ENCODE measurements at regions not wholly inside any gene's neighbourhood (a gene's known extent, or its start where the extent isn't known, plus 50 kb on each side); places are given as distances from the start of the nearest gene placed in this dataset.
"Not testable (repeated sequence)": the region's sequence is repeated elsewhere in the genome, so short reads cannot be mapped to it uniquely, and the experiment has no call there.

GRCh38 chr15:24304747-24305146 lies 370.8 kb upstream of the NPAP1 start:
- intact Hi-C loops (cut with micrococcal nuclease); H3K27me3 Mint-ChIP-seq (ENCODE audit: insufficient read depth, unreplicated experiment); DNase-seq (ENCODE audit: unreplicated experiment); H3K4me1 Mint-ChIP-seq (ENCODE audit: insufficient read depth, unreplicated experiment); CTCF ChIA-PET; POLR2A ChIA-PET; H3K9me3 Mint-ChIP-seq (ENCODE audit: unreplicated experiment); H3K27ac Mint-ChIP-seq (ENCODE audit: low read depth, unreplicated experiment); BruUV-seq (replicated peaks); H3K36me3 Mint-ChIP-seq (ENCODE audit: insufficient read depth, unreplicated experiment); H3K4me3 Mint-ChIP-seq (ENCODE audit: unreplicated experiment): not testable (repeated sequence)

- intact Hi-C loops (cut with micrococcal nuclease); DNase-seq (ENCODE audit: unreplicated experiment); H3K27me3 Mint-ChIP-seq (ENCODE audit: insufficient read depth, unreplicated experiment); H3K36me3 Mint-ChIP-seq (ENCODE audit: insufficient read depth, unreplicated experiment); H3K9me3 Mint-ChIP-seq (ENCODE audit: unreplicated experiment); POLR2A ChIA-PET; H3K4me1 Mint-ChIP-seq (ENCODE audit: insufficient read depth, unreplicated experiment); CTCF ChIA-PET; BruUV-seq (replicated peaks); H3K4me3 Mint-ChIP-seq (ENCODE audit: unreplicated experiment); H3K27ac Mint-ChIP-seq (ENCODE audit: low read depth, unreplicated experiment): not testable (repeated sequence)
Observed at GRCh38 chr15:24305643-24306042, 369.9 kb upstream of the NPAP1 start.

GRCh38 chr15:24309700-24310099 lies 365.9 kb upstream of the NPAP1 start:
- H3K36me3 Mint-ChIP-seq (ENCODE audit: insufficient read depth, unreplicated experiment); BruUV-seq (replicated peaks); H3K9me3 Mint-ChIP-seq (ENCODE audit: unreplicated experiment); H3K4me1 Mint-ChIP-seq (ENCODE audit: insufficient read depth, unreplicated experiment); H3K27ac Mint-ChIP-seq (ENCODE audit: low read depth, unreplicated experiment); H3K4me3 Mint-ChIP-seq (ENCODE audit: unreplicated experiment); DNase-seq (ENCODE audit: unreplicated experiment); intact Hi-C loops (cut with micrococcal nuclease); POLR2A ChIA-PET; CTCF ChIA-PET; H3K27me3 Mint-ChIP-seq (ENCODE audit: insufficient read depth, unreplicated experiment): not testable (repeated sequence)

GRCh38 chr15:24311692-24312091 lies 363.9 kb upstream of the NPAP1 start:
- H3K4me3 Mint-ChIP-seq (ENCODE audit: unreplicated experiment); intact Hi-C loops (cut with micrococcal nuclease); CTCF ChIA-PET; H3K9me3 Mint-ChIP-seq (ENCODE audit: unreplicated experiment); H3K4me1 Mint-ChIP-seq (ENCODE audit: insufficient read depth, unreplicated experiment); H3K36me3 Mint-ChIP-seq (ENCODE audit: insufficient read depth, unreplicated experiment); DNase-seq (ENCODE audit: unreplicated experiment); H3K27me3 Mint-ChIP-seq (ENCODE audit: insufficient read depth, unreplicated experiment); POLR2A ChIA-PET; BruUV-seq (replicated peaks); H3K27ac Mint-ChIP-seq (ENCODE audit: low read depth, unreplicated experiment): not testable (repeated sequence)

GRCh38 chr15:24316326-24316725 lies 359.2 kb upstream of the NPAP1 start:
- not testable (repeated sequence) for BruUV-seq (replicated peaks)

GRCh38 chr15:24318981-24319380 lies 356.6 kb upstream of the NPAP1 start:
- H3K4me1 Mint-ChIP-seq (ENCODE audit: insufficient read depth, unreplicated experiment) = peaks cover 16% of the 10 kb centered on the region
- no TSS peak for BruUV-seq (replicated peaks)
- TF ChIP-seq CTCF (IDR thresholded peaks at IDR 0.05; ENCODE audit: unreplicated experiment) = no peak
- H3K9me3 Mint-ChIP-seq (ENCODE audit: unreplicated experiment) = no peaks in the 10 kb centered on the region
- no peak overlapping the region for H3K4me3 Mint-ChIP-seq (ENCODE audit: unreplicated experiment)
- no peaks in the 10 kb centered on the region for H3K27me3 Mint-ChIP-seq (ENCODE audit: insufficient read depth, unreplicated experiment)
- intact Hi-C loops (cut with micrococcal nuclease) = no loop called here
- ChIA-PET CTCF (no interaction called here), POLR2A (no interaction called here)
- H3K27ac Mint-ChIP-seq (ENCODE audit: low read depth, unreplicated experiment) = peak overlapping the region; percentile 66
- no peaks in the 10 kb centered on the region for H3K36me3 Mint-ChIP-seq (ENCODE audit: insufficient read depth, unreplicated experiment)
- no peak for DNase-seq (ENCODE audit: unreplicated experiment)

More at GRCh38 chr15:24316326-24316725, 359.2 kb upstream of the NPAP1 start:
- intact Hi-C loops (cut with micrococcal nuclease); H3K9me3 Mint-ChIP-seq (ENCODE audit: unreplicated experiment); POLR2A ChIA-PET; CTCF ChIA-PET; H3K36me3 Mint-ChIP-seq (ENCODE audit: insufficient read depth, unreplicated experiment); H3K27ac Mint-ChIP-seq (ENCODE audit: low read depth, unreplicated experiment); DNase-seq (ENCODE audit: unreplicated experiment); H3K4me3 Mint-ChIP-seq (ENCODE audit: unreplicated experiment); H3K27me3 Mint-ChIP-seq (ENCODE audit: insufficient read depth, unreplicated experiment): not testable (repeated sequence)
- H3K4me1 Mint-ChIP-seq (ENCODE audit: insufficient read depth, unreplicated experiment) = peaks cover 16% of the 10 kb centered on the region

- H3K9me3 Mint-ChIP-seq (ENCODE audit: unreplicated experiment); CTCF ChIA-PET; H3K36me3 Mint-ChIP-seq (ENCODE audit: insufficient read depth, unreplicated experiment); BruUV-seq (replicated peaks); H3K27ac Mint-ChIP-seq (ENCODE audit: low read depth, unreplicated experiment); DNase-seq (ENCODE audit: unreplicated experiment); POLR2A ChIA-PET; intact Hi-C loops (cut with micrococcal nuclease); H3K4me3 Mint-ChIP-seq (ENCODE audit: unreplicated experiment); H3K27me3 Mint-ChIP-seq (ENCODE audit: insufficient read depth, unreplicated experiment): not testable (repeated sequence)
- H3K4me1 Mint-ChIP-seq (ENCODE audit: insufficient read depth, unreplicated experiment) = peaks cover 22% of the 10 kb centered on the region
Observed at GRCh38 chr15:24324096-24324495, 351.5 kb upstream of the NPAP1 start.

GRCh38 chr15:24326513-24326912 lies 349.1 kb upstream of the NPAP1 start:
- POLR2A ChIA-PET; H3K36me3 Mint-ChIP-seq (ENCODE audit: insufficient read depth, unreplicated experiment); H3K9me3 Mint-ChIP-seq (ENCODE audit: unreplicated experiment); H3K4me3 Mint-ChIP-seq (ENCODE audit: unreplicated experiment); CTCF ChIA-PET; H3K27me3 Mint-ChIP-seq (ENCODE audit: insufficient read depth, unreplicated experiment); BruUV-seq (replicated peaks); DNase-seq (ENCODE audit: unreplicated experiment); intact Hi-C loops (cut with micrococcal nuclease): not testable (repeated sequence)
- H3K27ac Mint-ChIP-seq (ENCODE audit: low read depth, unreplicated experiment) = peak overlapping the region; percentile 86
- peaks cover 15% of the 10 kb centered on the region for H3K4me1 Mint-ChIP-seq (ENCODE audit: insufficient read depth, unreplicated experiment)

- H3K4me3 Mint-ChIP-seq (ENCODE audit: unreplicated experiment); H3K4me1 Mint-ChIP-seq (ENCODE audit: insufficient read depth, unreplicated experiment); CTCF ChIA-PET; DNase-seq (ENCODE audit: unreplicated experiment); BruUV-seq (replicated peaks); H3K9me3 Mint-ChIP-seq (ENCODE audit: unreplicated experiment); H3K36me3 Mint-ChIP-seq (ENCODE audit: insufficient read depth, unreplicated experiment); H3K27me3 Mint-ChIP-seq (ENCODE audit: insufficient read depth, unreplicated experiment); H3K27ac Mint-ChIP-seq (ENCODE audit: low read depth, unreplicated experiment); intact Hi-C loops (cut with micrococcal nuclease); POLR2A ChIA-PET: not testable (repeated sequence)
Observed at GRCh38 chr15:24331964-24332363, 343.6 kb upstream of the NPAP1 start.
